GM12865 (cell line): ENCODE measurements at regions not wholly inside any gene's neighbourhood (a gene's known extent, or its start where the extent isn't known, plus 50 kb on each side); places are given as distances from the start of the nearest gene placed in this dataset.
"Not testable (repeated sequence)": the region's sequence is repeated elsewhere in the genome, so short reads cannot be mapped to it uniquely, and the experiment has no call there.

Experiments
- DNase-seq: peaks from one replicate; pipeline ENCODE4 v3.0.0; 2010; ENCODE audit warnings: low read depth
- H3K4me3 ChIP-seq: 2 replicates; pipeline ENCODE4 v1.5.1; 2011; ENCODE audit warnings: mild to moderate bottlenecking, low read depth, low read length, control low read depth
- CTCF ChIP-seq: IDR thresholded peaks from 2 replicates; pipeline ENCODE4 v1.5.1; 2011; ENCODE audit warnings: low read length, control low read depth, low read depth, inconsistent platforms; ENCODE audit not compliant: insufficient read depth; ENCODE audit errors: missing control alignments

- TF ChIP-seq CTCF = peak; percentile 79
- peak; percentile 70 for DNase-seq
- H3K4me3 ChIP-seq = no peak overlapping the region
These were observed 68.7 kb downstream of the RASL11A start for GRCh38 chr13:27339299-27339698.

DNA sequence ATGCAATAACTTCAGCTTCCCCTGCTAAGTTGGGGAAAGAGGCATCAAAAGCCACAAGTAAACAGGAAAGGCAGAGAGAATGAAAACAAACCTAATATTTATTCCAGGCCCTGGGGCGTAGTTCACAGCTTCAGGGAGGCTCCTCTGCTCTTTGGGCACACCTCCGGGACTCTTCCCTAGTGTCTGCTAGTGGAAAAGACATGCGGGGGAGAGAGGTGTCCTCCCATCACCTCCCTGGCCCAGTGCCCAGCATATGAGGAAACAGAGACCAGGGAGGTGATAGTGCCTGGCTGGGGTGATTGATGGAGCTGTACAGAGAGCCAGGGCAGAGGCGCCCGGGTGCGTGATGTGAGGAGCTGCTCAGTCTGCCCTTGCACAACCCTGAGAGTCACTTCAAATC lies 71.0 kb downstream of the RASL11A start:
- no peak for DNase-seq
- no peak for TF ChIP-seq CTCF
- no peak overlapping the region for H3K4me3 ChIP-seq

- no peak for TF ChIP-seq CTCF
- no peak overlapping the region for H3K4me3 ChIP-seq
- no peak for DNase-seq
These were observed 76.7 kb downstream of the RASL11A start for GRCh38 chr13:27347211-27347772.

DNA sequence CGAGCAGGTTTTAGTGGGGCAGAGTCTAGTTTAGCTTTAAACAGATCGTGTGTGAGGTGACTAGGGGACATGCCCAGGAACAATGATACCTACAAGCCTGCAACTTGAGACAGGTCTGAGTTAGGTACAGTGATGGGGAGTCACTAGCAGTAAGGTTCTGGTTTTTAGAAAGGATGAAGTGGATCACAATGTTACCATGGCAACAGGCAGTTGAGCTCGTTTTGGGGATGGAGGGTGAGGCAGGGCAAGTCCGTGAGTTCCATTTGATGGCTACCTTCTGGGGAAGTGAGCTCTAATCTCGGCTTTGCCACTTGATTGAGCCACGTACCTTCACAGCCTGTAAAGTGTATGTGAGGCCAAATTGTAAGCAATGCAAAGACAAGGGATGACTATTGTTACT lies 76.0 kb upstream of the GTF3A start:
- DNase-seq = no peak
- no peak for TF ChIP-seq CTCF
- no peak overlapping the region for H3K4me3 ChIP-seq

GRCh38 chr13:27349458-27349857 lies 75.0 kb upstream of the GTF3A start:
- TF ChIP-seq CTCF = no peak
- no peak for DNase-seq
- no peak overlapping the region for H3K4me3 ChIP-seq

- H3K4me3 ChIP-seq, DNase-seq: not testable (repeated sequence)
These were observed 73.6 kb upstream of the GTF3A start for GRCh38 chr13:27350825-27351224.

GRCh38 chr13:27352698-27353097 lies 71.7 kb upstream of the GTF3A start:
- no peak for DNase-seq
- no peak for TF ChIP-seq CTCF
- H3K4me3 ChIP-seq = peak overlapping the region; percentile 1; the same call in 1 of the 2 replicates
